ENCODE measurements at regions not wholly inside any gene's neighbourhood (a gene's known extent, or its start where the extent isn't known, plus 50 kb on each side); places are given as distances from the start of the nearest gene placed in this dataset.

GRCh38 chr10:53361936-53362335 is 589.4 kb upstream of the MBL2 start:
- TF ChIP-seq CTCF (IDR thresholded peaks at IDR 0.05), result no peak
- TF ChIP-seq POLR2A (IDR thresholded peaks at IDR 0.05), result no peak
